GM18519 (cell line): ENCODE measurements at regions not wholly inside any gene's neighbourhood (a gene's known extent, or its start where the extent isn't known, plus 50 kb on each side); places are given as distances from the start of the nearest gene placed in this dataset.

Experiments used
- ATAC-seq: cut with Tn5 transposase; IDR thresholded peaks from one replicate; pipeline ENCODE4 v1.9.1; 2021; ENCODE audit warnings: mild to moderate bottlenecking, moderate library complexity; ENCODE audit not compliant: unreplicated experiment, low FRiP score

DNA sequence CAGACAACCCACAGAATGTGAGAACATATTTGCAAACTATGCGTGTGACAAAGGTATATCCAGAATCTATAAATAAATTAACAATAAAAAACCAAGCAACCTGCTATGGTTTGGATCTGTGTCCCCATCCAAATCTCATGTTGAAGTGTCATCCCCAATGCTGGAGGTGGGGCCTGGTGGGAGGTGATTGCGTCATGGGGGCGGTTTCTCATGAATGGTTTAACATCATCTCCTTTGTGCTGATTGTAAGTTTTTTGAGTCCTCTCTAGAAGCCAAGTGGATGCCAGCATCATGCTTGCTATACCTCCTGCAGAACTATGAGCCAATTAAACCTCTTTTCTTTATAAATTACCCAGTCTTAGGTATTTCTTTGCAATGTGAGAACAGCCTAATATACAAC lies 335.4 kb downstream of the MAN2A1 start:
- no peak for ATAC-seq

DNA sequence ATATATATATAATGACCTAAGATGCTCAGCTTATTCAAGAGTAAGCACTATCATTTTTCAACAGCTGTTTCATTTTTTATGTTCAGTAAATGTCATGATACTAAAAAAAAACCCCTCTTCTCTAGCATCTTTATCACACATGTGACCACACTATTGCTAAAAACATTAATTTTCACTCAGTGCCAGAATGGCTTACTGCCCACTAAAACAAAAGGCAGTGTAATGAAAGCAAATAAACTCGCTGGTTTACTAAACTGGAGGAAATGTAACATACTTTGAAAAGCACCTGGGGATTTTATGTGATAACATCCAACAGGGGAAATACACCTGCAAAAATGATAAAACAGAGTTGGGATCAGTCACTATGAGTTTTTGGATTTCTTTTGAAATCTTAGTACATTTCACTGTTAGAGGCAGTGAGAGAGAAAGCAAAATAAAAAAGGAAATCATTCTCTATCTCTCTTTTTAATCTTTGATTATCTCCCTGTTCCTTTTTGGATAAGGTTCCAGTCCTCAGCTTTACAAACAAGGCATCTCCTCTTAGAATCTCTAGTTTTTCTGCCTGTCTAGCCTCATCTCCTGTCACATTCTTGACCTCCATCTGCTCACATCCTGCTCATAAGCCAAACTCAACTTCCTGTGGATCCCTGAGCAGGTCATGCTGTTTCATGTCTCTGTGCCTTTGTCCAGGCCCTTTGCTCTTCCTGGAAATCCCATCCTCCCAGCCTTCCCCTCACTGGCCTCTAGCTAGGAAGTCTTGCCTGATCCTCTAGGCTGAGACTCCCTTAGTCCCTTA lies 338.0 kb downstream of the MAN2A1 start:
- no peak for ATAC-seq

GRCh38 chr5:110031402-110032140 lies 341.8 kb downstream of the MAN2A1 start:
- ATAC-seq = no peak

GRCh38 chr5:110032376-110032775 lies 342.6 kb downstream of the MAN2A1 start:
- no peak for ATAC-seq

GRCh38 chr5:110034056-110034600 lies 344.4 kb downstream of the MAN2A1 start:
- no peak for ATAC-seq

DNA sequence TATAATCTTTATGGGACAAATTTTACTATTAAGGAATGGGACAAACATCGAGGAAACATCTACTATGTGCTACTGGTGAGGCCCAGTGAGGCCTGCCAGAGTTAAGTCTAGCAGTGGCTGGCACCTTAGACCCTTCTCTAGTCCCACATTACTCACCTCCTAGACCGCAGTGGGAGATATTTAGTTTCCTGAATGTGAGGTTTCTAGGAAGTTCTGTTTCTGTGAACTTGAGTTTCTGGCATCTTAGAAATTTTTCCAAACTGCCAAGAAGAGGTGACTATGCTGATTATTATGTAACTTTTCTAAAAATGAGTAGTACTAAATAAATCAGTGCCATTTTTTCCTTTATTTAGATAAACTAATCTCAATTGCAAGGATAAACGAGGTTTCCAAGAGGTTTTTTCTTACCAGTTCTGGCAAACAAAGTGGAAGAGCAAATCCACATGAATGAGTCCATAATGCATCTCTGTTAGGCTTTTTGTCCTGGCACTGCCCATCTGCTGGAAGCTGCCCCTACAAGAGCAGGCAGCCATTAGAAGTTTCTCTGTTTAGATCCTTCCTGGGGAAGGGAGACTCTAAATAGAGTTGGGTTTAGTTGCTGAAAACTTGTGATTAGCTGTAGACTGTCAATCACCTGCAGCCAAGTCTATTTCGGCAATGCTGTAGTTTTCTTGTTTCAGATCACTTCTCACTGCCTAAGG lies 348.7 kb downstream of the MAN2A1 start:
- no peak for ATAC-seq

- no peak for ATAC-seq
Observed at GRCh38 chr5:110040178-110040577, 350.5 kb downstream of the MAN2A1 start.

GRCh38 chr5:110043025-110043424 lies 353.3 kb downstream of the MAN2A1 start:
- ATAC-seq = no peak

DNA sequence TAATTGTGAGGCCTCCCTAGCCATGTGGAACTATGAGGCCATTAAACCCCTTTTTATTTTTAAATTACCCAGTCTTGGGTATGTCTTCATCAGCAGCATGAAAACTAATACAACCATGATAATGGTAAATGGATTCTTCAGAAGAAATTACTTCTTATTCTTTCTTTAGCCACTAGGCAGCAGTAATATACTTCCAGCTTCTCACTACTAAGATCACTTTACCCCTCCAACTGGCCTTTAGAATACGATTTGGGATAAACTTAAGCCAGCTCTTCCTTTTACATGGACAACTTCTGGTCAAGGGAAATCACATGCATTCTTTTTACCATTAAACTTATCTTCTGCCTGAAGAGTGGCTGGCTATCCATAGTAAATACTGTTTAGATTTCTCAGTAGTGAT lies 355.4 kb downstream of the MAN2A1 start:
- no peak for ATAC-seq

GRCh38 chr5:110048491-110048890 lies 358.8 kb downstream of the MAN2A1 start:
- no peak for ATAC-seq

DNA sequence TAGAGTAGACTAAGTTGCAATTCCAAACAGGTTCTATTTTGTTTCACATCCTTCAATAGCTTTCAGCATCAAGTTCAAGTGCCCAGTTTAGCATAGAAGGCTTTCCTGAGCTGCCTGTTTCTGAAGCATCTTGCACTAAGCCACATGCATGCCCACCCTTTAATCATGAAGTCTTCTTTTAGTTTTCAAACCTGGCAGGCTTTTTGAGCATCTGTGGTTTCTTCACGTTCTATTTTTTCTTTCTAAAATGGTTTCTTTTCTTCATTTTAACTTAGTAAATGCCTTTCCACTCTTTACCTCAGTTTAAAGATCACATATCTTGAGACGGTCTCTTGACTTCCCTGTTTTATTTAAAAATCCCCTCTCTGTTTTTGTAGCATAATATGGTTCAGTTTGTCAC lies 360.1 kb downstream of the MAN2A1 start:
- no peak for ATAC-seq

DNA sequence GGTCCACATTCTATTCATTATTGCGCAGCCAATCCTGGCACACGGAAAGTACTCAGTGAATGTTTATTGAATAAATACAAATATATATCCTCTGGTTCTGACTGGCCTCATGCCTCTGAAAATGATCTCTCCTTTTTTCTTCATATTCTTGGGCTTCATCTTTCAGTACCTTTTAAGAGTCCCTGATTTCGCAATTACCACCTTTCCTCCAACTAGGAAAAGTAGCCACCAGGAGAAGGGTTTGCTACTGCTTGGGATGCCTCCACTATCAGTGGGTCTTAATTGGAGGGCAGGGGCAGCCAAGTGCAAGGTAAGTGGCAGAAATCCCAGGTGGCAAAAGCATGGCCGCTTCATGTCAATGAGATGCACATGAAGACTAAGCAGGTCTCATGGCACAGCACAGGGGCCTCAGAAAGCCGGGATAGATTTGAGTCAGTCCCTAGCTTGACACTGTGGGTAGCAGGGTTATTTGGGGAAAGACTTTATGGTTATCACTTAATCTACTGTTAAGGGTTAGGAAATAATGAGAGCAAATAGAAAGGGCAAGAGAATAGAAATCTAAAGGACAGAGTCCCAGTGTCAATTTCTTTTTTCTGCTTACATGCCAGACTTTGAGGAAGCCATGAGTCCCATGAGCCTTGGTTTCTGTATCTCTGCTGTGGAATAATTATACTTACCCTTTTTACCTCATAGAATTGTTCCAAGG lies 361.1 kb downstream of the MAN2A1 start:
- ATAC-seq = no peak

DNA sequence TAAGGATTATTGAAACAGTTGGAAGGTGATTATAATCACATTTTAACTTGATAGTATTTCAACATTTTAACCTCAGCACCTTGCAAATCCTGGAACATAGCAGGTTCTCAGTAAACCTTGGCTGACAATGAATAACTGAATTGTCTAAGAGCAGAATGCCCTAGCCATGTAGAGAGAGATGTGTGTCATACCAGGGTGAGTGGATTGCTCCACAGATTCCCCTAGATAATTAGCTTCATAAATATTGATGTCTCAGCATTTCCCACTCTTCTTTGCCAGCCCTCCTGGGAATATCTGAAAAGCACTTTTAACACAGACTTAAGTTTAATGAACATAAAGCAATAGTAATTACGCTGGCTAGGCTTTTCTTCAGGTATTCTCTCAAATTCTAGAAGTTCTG lies 363.5 kb downstream of the MAN2A1 start:
- ATAC-seq = no peak

DNA sequence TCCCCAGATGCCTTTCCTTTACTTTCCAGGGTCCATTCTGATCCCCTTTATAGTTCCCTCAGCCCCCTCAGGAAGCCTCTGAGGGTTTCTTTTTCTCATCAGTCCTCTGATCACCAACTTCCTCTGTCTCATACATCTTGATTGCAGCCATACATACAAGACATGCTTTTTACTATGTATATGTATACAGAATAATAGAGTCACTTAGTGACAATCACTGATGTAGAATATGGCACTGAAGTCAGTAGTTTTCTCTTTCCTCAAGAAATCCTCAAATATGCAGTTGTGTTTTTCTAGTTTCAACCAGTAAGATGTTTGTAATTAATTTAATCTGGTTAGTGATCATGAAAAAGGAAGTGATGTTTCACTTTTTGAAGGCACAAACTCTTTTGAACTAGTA lies 364.1 kb downstream of the MAN2A1 start:
- no peak for ATAC-seq

- ATAC-seq = peak; percentile 94
Observed at GRCh38 chr5:110054240-110054639, 364.5 kb downstream of the MAN2A1 start.

DNA sequence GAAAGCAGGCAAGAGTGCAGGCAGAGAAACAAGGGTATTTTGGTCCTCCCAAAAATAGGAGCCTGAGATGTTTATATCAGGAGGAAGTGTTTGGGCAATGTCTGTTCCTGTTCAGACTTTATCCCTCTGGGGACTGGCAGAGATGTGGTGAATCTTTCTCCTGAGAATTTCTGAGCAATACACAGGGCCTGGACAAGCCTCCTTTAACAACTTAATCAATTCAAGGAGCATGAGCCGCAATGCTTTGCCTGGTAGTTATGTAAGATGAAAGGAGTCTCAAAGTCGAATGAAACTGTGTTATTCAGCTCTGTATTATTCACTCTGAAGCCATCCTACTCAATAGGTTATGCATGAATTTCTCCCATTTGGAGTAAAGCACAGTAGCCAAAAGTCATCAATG lies 365.6 kb downstream of the MAN2A1 start:
- ATAC-seq = no peak

DNA sequence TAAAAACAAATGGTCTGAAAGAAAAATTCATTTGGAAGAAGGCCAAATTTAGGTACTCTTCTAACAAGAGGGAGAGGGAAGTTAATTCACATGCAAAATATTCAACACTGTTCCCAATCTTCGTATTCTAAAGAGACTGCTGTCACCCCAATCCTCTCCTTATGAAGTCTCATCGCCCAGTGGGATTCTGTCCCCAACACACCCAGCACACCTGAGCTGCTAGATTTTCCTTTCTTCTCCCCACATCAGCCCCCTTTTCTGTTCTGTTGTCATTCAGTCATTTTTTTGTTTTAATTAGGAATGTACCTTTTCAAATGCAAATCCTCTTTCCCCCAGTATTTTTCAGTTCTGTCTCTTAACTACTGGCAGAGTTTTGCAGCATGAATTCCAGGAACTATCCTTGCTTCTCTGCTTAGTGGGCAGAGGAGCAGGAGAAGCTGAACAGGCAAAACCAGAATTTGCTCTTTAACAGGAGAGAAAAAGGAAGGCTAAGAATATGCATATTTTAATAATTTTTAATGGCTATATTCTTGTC lies 366.9 kb downstream of the MAN2A1 start:
- ATAC-seq = no peak

DNA sequence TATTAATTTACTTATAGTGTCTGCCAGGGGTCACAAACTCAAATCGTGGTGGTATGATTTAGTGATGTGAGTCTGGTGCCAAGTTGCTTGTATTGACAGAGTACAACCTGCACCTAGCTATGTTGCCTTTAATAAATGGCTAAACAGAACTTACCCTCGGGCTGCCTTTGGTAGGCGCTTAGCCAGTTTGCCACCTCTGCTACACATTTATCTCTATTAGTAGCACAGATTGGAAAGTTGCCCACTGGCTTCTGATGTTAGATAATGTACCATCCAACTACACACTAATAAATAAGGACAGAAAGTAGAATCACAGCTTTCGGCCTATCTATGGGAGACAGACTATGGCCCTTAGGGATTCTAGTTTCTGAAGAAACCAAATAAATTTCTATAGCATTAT lies 368.4 kb downstream of the MAN2A1 start:
- ATAC-seq = no peak

- no peak for ATAC-seq
Observed at GRCh38 chr5:110062246-110062645, 372.5 kb downstream of the MAN2A1 start.
